ENCODE measurements at regions not wholly inside any gene's neighbourhood (a gene's known extent, or its start where the extent isn't known, plus 50 kb on each side); places are given as distances from the start of the nearest gene placed in this dataset.

- Histone ChIP-seq H3K79me1 (ENCODE audit: low read depth, low read length) (no peaks in the 10 kb centered on the region), H3K9me3 (replicated peaks in 1 of 2; ENCODE audit: control insufficient read depth in 2 of 2, insufficient read depth in 1 of 2, low read depth in 1 of 2, low read length in 2 of 2) (no peaks in the 10 kb centered on the region)
- no CpG with 5 or more reads among the region's 5 CpGs for WGBS, 2 donors (ENCODE audit: extremely low coverage in 2 of 2, insufficient read length in 2 of 2, insufficient replicate concordance in 1 of 2)
These were observed 137.3 kb upstream of the TENM4 start for GRCh38 chr11:79578116-79578515.

GRCh38 chr11:79575701-79576100 is 134.9 kb upstream of the TENM4 start:
- WGBS, 2 donors (ENCODE audit: extremely low coverage in 2 of 2, insufficient read length in 2 of 2, insufficient replicate concordance in 1 of 2): no CpG with 5 or more reads among the region's 1 CpG

More at GRCh38 chr11:79578116-79578515, 137.3 kb upstream of the TENM4 start:
- H4K8ac ChIP-seq (ENCODE audit: low read depth, low read length): no peak overlapping the region
- no peak overlapping the region for H4K91ac ChIP-seq (ENCODE audit: low read depth, low read length, poor library complexity)
- H3K27me3 ChIP-seq (ENCODE audit: control insufficient read depth in 3 of 3, insufficient read depth in 3 of 3, low read depth in 1 of 3, low read length in 3 of 3): no peaks in the 10 kb centered on the region
- H3K14ac ChIP-seq (ENCODE audit: low read length): no peak overlapping the region
- no peak overlapping the region for H3K23ac ChIP-seq (ENCODE audit: low read depth, low read length, poor library complexity)
- H2BK15ac ChIP-seq (ENCODE audit: low read length): no peak overlapping the region
- no peak overlapping the region for H3K4me2 ChIP-seq (ENCODE audit: insufficient read depth, low read length, poor library complexity, severe bottlenecking)
- H2AK5ac ChIP-seq (ENCODE audit: low read depth, low read length): no peak overlapping the region
- H3K4me3 ChIP-seq (ENCODE audit: low read length in 2 of 2): no peak overlapping the region
- no peaks in the 10 kb centered on the region for H3K4me1 ChIP-seq (ENCODE audit: control insufficient read depth in 2 of 2, insufficient read depth in 1 of 2, low read depth in 1 of 2, low read length in 2 of 2)
- DNase-seq (ENCODE audit: low spot score): no peak
- no peak overlapping the region for H2BK5ac ChIP-seq (ENCODE audit: low read length)
- H3K36me3 ChIP-seq (replicated peaks in 1 of 2; ENCODE audit: control insufficient read depth in 2 of 2, insufficient read depth in 2 of 2, low read length in 2 of 2): no peaks in the 10 kb centered on the region
- H3K18ac ChIP-seq (ENCODE audit: low read length): no peak overlapping the region
- no peak overlapping the region for H2BK120ac ChIP-seq (ENCODE audit: low read depth, low read length)
- no peak overlapping the region for H3K4ac ChIP-seq (ENCODE audit: low read length)
- H2BK12ac ChIP-seq (ENCODE audit: low read length): no peak overlapping the region
- no peak overlapping the region for H3K9ac ChIP-seq (ENCODE audit: low read depth, low read length, poor library complexity)
- no peak overlapping the region for H2AFZ ChIP-seq (ENCODE audit: low read length)
- H3K27ac ChIP-seq (replicated peaks; ENCODE audit: low read length): no peak overlapping the region

GRCh38 chr11:79570104-79570503 is 129.3 kb upstream of the TENM4 start:
- DNase-seq (ENCODE audit: low spot score): no peak

More at GRCh38 chr11:79575701-79576100, 134.9 kb upstream of the TENM4 start:
- H3K36me3 ChIP-seq (replicated peaks in 1 of 2; ENCODE audit: control insufficient read depth in 2 of 2, insufficient read depth in 2 of 2, low read length in 2 of 2): no peaks in the 10 kb centered on the region
- H4K91ac ChIP-seq (ENCODE audit: low read depth, low read length, poor library complexity): no peak overlapping the region
- H3K9ac ChIP-seq (ENCODE audit: low read depth, low read length, poor library complexity): no peak overlapping the region
- no peak overlapping the region for H2BK12ac ChIP-seq (ENCODE audit: low read length)
- H4K8ac ChIP-seq (ENCODE audit: low read depth, low read length): no peak overlapping the region
- H3K27me3 ChIP-seq (ENCODE audit: control insufficient read depth in 3 of 3, insufficient read depth in 3 of 3, low read depth in 1 of 3, low read length in 3 of 3): no peaks in the 10 kb centered on the region
- no peak overlapping the region for H2AK5ac ChIP-seq (ENCODE audit: low read depth, low read length)
- H2AFZ ChIP-seq (ENCODE audit: low read length): no peak overlapping the region
- no peak overlapping the region for H2BK120ac ChIP-seq (ENCODE audit: low read depth, low read length)
- no peak overlapping the region for H2BK15ac ChIP-seq (ENCODE audit: low read length)
- H3K4me1 ChIP-seq (ENCODE audit: control insufficient read depth in 2 of 2, insufficient read depth in 1 of 2, low read depth in 1 of 2, low read length in 2 of 2): no peaks in the 10 kb centered on the region
- no peaks in the 10 kb centered on the region for H3K9me3 ChIP-seq (replicated peaks in 1 of 2; ENCODE audit: control insufficient read depth in 2 of 2, insufficient read depth in 1 of 2, low read depth in 1 of 2, low read length in 2 of 2)
- no peak overlapping the region for H3K23ac ChIP-seq (ENCODE audit: low read depth, low read length, poor library complexity)
- H3K18ac ChIP-seq (ENCODE audit: low read length): no peak overlapping the region
- DNase-seq (ENCODE audit: low spot score): no peak
- no peak overlapping the region for H2BK5ac ChIP-seq (ENCODE audit: low read length)
- H3K79me1 ChIP-seq (ENCODE audit: low read depth, low read length): no peaks in the 10 kb centered on the region
- H3K14ac ChIP-seq (ENCODE audit: low read length): no peak overlapping the region
- H3K4ac ChIP-seq (ENCODE audit: low read length): no peak overlapping the region
- H3K4me2 ChIP-seq (ENCODE audit: insufficient read depth, low read length, poor library complexity, severe bottlenecking): no peak overlapping the region
- H3K27ac ChIP-seq (replicated peaks; ENCODE audit: low read length): no peak overlapping the region
- H3K4me3 ChIP-seq (ENCODE audit: low read length in 2 of 2): no peak overlapping the region

GRCh38 chr11:79564288-79564925 is 123.6 kb upstream of the TENM4 start:
- Histone ChIP-seq H3K14ac (ENCODE audit: low read length) (no peak overlapping the region), H3K18ac (ENCODE audit: low read length) (no peak overlapping the region), H3K27ac (replicated peaks; ENCODE audit: low read length) (no peak overlapping the region), H3K79me1 (ENCODE audit: low read depth, low read length) (no peaks in the 10 kb centered on the region), H4K91ac (ENCODE audit: low read depth, low read length, poor library complexity) (no peak overlapping the region), H2BK5ac (ENCODE audit: low read length) (no peak overlapping the region), H2BK12ac (ENCODE audit: low read length) (no peak overlapping the region), H3K36me3 (replicated peaks in 1 of 2; ENCODE audit: control insufficient read depth in 2 of 2, insufficient read depth in 2 of 2, low read length in 2 of 2) (no peaks in the 10 kb centered on the region), H2AFZ (ENCODE audit: low read length) (no peak overlapping the region), H3K9ac (ENCODE audit: low read depth, low read length, poor library complexity) (no peak overlapping the region), H3K27me3 (ENCODE audit: control insufficient read depth in 3 of 3, insufficient read depth in 3 of 3, low read depth in 1 of 3, low read length in 3 of 3) (no peaks in the 10 kb centered on the region), H4K8ac (ENCODE audit: low read depth, low read length) (no peak overlapping the region), H3K4me1 (ENCODE audit: control insufficient read depth in 2 of 2, insufficient read depth in 1 of 2, low read depth in 1 of 2, low read length in 2 of 2) (no peaks in the 10 kb centered on the region), H2BK15ac (ENCODE audit: low read length) (no peak overlapping the region), H3K9me3 (replicated peaks in 1 of 2; ENCODE audit: control insufficient read depth in 2 of 2, insufficient read depth in 1 of 2, low read depth in 1 of 2, low read length in 2 of 2) (no peaks in the 10 kb centered on the region), H3K4me3 (ENCODE audit: low read length in 2 of 2) (no peak overlapping the region), H2AK5ac (ENCODE audit: low read depth, low read length) (no peak overlapping the region), H3K4ac (ENCODE audit: low read length) (no peak overlapping the region), H2BK120ac (ENCODE audit: low read depth, low read length) (no peak overlapping the region), H3K4me2 (ENCODE audit: insufficient read depth, low read length, poor library complexity, severe bottlenecking) (no peak overlapping the region), H3K23ac (ENCODE audit: low read depth, low read length, poor library complexity) (no peak overlapping the region)
- no CpG with 5 or more reads among the region's 5 CpGs for WGBS, 2 donors (ENCODE audit: extremely low coverage in 2 of 2, insufficient read length in 2 of 2, insufficient replicate concordance in 1 of 2)
- no peak for DNase-seq (ENCODE audit: low spot score)

More at GRCh38 chr11:79570104-79570503, 129.3 kb upstream of the TENM4 start:
- no peak overlapping the region for H2AK5ac ChIP-seq (ENCODE audit: low read depth, low read length)
- H3K27ac ChIP-seq (replicated peaks; ENCODE audit: low read length): no peak overlapping the region
- no peak overlapping the region for H2AFZ ChIP-seq (ENCODE audit: low read length)
- H4K91ac ChIP-seq (ENCODE audit: low read depth, low read length, poor library complexity): no peak overlapping the region
- H2BK5ac ChIP-seq (ENCODE audit: low read length): no peak overlapping the region
- H3K23ac ChIP-seq (ENCODE audit: low read depth, low read length, poor library complexity): no peak overlapping the region
- H3K9me3 ChIP-seq (replicated peaks in 1 of 2; ENCODE audit: control insufficient read depth in 2 of 2, insufficient read depth in 1 of 2, low read depth in 1 of 2, low read length in 2 of 2): no peaks in the 10 kb centered on the region
- no CpG with 5 or more reads among the region's 2 CpGs for WGBS, 2 donors (ENCODE audit: extremely low coverage in 2 of 2, insufficient read length in 2 of 2, insufficient replicate concordance in 1 of 2)
- no peak overlapping the region for H3K18ac ChIP-seq (ENCODE audit: low read length)
- no peak overlapping the region for H2BK120ac ChIP-seq (ENCODE audit: low read depth, low read length)
- no peaks in the 10 kb centered on the region for H3K36me3 ChIP-seq (replicated peaks in 1 of 2; ENCODE audit: control insufficient read depth in 2 of 2, insufficient read depth in 2 of 2, low read length in 2 of 2)
- H2BK12ac ChIP-seq (ENCODE audit: low read length): no peak overlapping the region
- no peaks in the 10 kb centered on the region for H3K27me3 ChIP-seq (ENCODE audit: control insufficient read depth in 3 of 3, insufficient read depth in 3 of 3, low read depth in 1 of 3, low read length in 3 of 3)
- no peaks in the 10 kb centered on the region for H3K79me1 ChIP-seq (ENCODE audit: low read depth, low read length)
- H3K9ac ChIP-seq (ENCODE audit: low read depth, low read length, poor library complexity): no peak overlapping the region
- H3K4me3 ChIP-seq (ENCODE audit: low read length in 2 of 2): no peak overlapping the region
- H3K14ac ChIP-seq (ENCODE audit: low read length): no peak overlapping the region
- H3K4ac ChIP-seq (ENCODE audit: low read length): no peak overlapping the region
- no peak overlapping the region for H2BK15ac ChIP-seq (ENCODE audit: low read length)
- H4K8ac ChIP-seq (ENCODE audit: low read depth, low read length): no peak overlapping the region
- no peak overlapping the region for H3K4me2 ChIP-seq (ENCODE audit: insufficient read depth, low read length, poor library complexity, severe bottlenecking)
- H3K4me1 ChIP-seq (ENCODE audit: control insufficient read depth in 2 of 2, insufficient read depth in 1 of 2, low read depth in 1 of 2, low read length in 2 of 2): no peaks in the 10 kb centered on the region
